ENCODE measurements at regions not wholly inside any gene's neighbourhood (a gene's known extent, or its start where the extent isn't known, plus 50 kb on each side); places are given as distances from the start of the nearest gene placed in this dataset.

GRCh38 chr2:16461672-16462071 lies 204.0 kb downstream of the CYRIA start:
- Histone ChIP-seq H3K9me3 (ENCODE audit: control insufficient read depth in 4 of 4, low read length in 3 of 4) (no peaks in the 10 kb centered on the region), H3K4me1 (ENCODE audit: control insufficient read depth in 4 of 4, insufficient read depth in 4 of 4, low read length in 3 of 4) (peaks cover 0 to 5% (median 0%) of the 10 kb centered on the region in 4 donors), H3K4me3 (ENCODE audit: low read depth in 1 of 3, low read length in 3 of 3) (no peak overlapping the region), H3K27ac (ENCODE audit: low read depth in 1 of 2, low read length in 2 of 2) (no peak overlapping the region), H3K9ac (ENCODE audit: low read depth in 1 of 2, low read length in 2 of 2) (no peak overlapping the region), H3K27me3 (ENCODE audit: control insufficient read depth in 4 of 4, insufficient read depth in 4 of 4, low read length in 3 of 4) (no peaks in the 10 kb centered on the region), H3K36me3 (ENCODE audit: control insufficient read depth in 4 of 4, insufficient read depth in 3 of 4, low read depth in 1 of 4, low read length in 3 of 4) (no peaks in the 10 kb centered on the region)
- DNase-seq (ENCODE audit: low spot score), result no peak
- 88% methylated on average over 4 of the region's 4 CpGs for WGBS
- TF ChIP-seq FOXA1 (IDR thresholded peaks at IDR 0.05), result no peak
- TF ChIP-seq HNF4G (IDR thresholded peaks at IDR 0.05), result no peak
- TF ChIP-seq GABPA (IDR thresholded peaks at IDR 0.05 in 1 of 2, conservative IDR thresholded peaks at IDR 0.05 in 1 of 2), result no peak
- no peak for TF ChIP-seq CTCF (IDR thresholded peaks at IDR 0.05; ENCODE audit: low read depth, low read length, missing input control)
- TF ChIP-seq ATF3 (IDR thresholded peaks at IDR 0.05), result no peak
- TF ChIP-seq RXRA (IDR thresholded peaks at IDR 0.05), result no peak

- Histone ChIP-seq H3K27ac (ENCODE audit: low read depth in 1 of 2, low read length in 2 of 2) (no peak overlapping the region), H3K9me3 (ENCODE audit: control insufficient read depth in 4 of 4, low read length in 3 of 4) (no peaks in the 10 kb centered on the region), H3K9ac (ENCODE audit: low read depth in 1 of 2, low read length in 2 of 2) (no peak overlapping the region), H3K4me1 (ENCODE audit: control insufficient read depth in 4 of 4, insufficient read depth in 4 of 4, low read length in 3 of 4) (peaks cover 0 to 4% (median 0%) of the 10 kb centered on the region in 4 donors), H3K27me3 (ENCODE audit: control insufficient read depth in 4 of 4, insufficient read depth in 4 of 4, low read length in 3 of 4) (no peaks in the 10 kb centered on the region), H3K4me3 (ENCODE audit: low read depth in 1 of 3, low read length in 3 of 3) (no peak overlapping the region), H3K36me3 (ENCODE audit: control insufficient read depth in 4 of 4, insufficient read depth in 3 of 4, low read depth in 1 of 4, low read length in 3 of 4) (no peaks in the 10 kb centered on the region)
- no peak for DNase-seq (ENCODE audit: low spot score)
- TF ChIP-seq FOXA1 (IDR thresholded peaks at IDR 0.05) (no peak), YY1 (IDR thresholded peaks at IDR 0.05) (no peak), EGR1 (IDR thresholded peaks at IDR 0.05; ENCODE audit: low read depth in 2 of 2) (no peak), FOXA2 (IDR thresholded peaks at IDR 0.05) (no peak), ATF3 (IDR thresholded peaks at IDR 0.05) (no peak)
Measured at GRCh38 chr2:16459606-16460005, 206.0 kb downstream of the CYRIA start.

GRCh38 chr2:16454621-16455020 lies 211.0 kb downstream of the CYRIA start:
- H3K27me3 ChIP-seq (ENCODE audit: control insufficient read depth in 4 of 4, insufficient read depth in 4 of 4, low read length in 3 of 4), result no peaks in the 10 kb centered on the region
- WGBS, result 95% methylated on average over 2 of the region's 2 CpGs

More at GRCh38 chr2:16454621-16455020, 211.0 kb downstream of the CYRIA start:
- DNase-seq (ENCODE audit: low spot score), result no peak
- Histone ChIP-seq H3K27ac (ENCODE audit: low read depth in 1 of 2, low read length in 2 of 2) (no peak overlapping the region), H3K4me1 (ENCODE audit: control insufficient read depth in 4 of 4, insufficient read depth in 4 of 4, low read length in 3 of 4) (no peaks in the 10 kb centered on the region), H3K4me3 (ENCODE audit: low read depth in 1 of 3, low read length in 3 of 3) (no peak overlapping the region), H3K36me3 (ENCODE audit: control insufficient read depth in 4 of 4, insufficient read depth in 3 of 4, low read depth in 1 of 4, low read length in 3 of 4) (no peaks in the 10 kb centered on the region), H3K9ac (ENCODE audit: low read depth in 1 of 2, low read length in 2 of 2) (no peak overlapping the region), H3K9me3 (ENCODE audit: control insufficient read depth in 4 of 4, low read length in 3 of 4) (no peaks in the 10 kb centered on the region)
- no peak for TF ChIP-seq SP1 (IDR thresholded peaks at IDR 0.05)
- TF ChIP-seq CTCF (IDR thresholded peaks at IDR 0.05; ENCODE audit: low read depth, low read length, missing input control), result no peak
- no peak for TF ChIP-seq GABPA (IDR thresholded peaks at IDR 0.05 in 1 of 2, conservative IDR thresholded peaks at IDR 0.05 in 1 of 2)
- no peak for TF ChIP-seq FOXA1 (IDR thresholded peaks at IDR 0.05)
